Uterus (tissue), 2 donors: ENCODE measurements at regions not wholly inside any gene's neighbourhood (a gene's known extent, or its start where the extent isn't known, plus 50 kb on each side); places are given as distances from the start of the nearest gene placed in this dataset.

Experiments used
- POLR2A ChIP-seq, 2 donors: fragments of 450-650 bp; IDR thresholded peaks; one replicate each; pipeline ENCODE4 v1.6.1; 2016; ENCODE audit warnings: antibody characterized with exemption in 2 of 2, mild to moderate bottlenecking in 1 of 2, moderate library complexity in 1 of 2
- TF ChIP-seq, protein P1 (sequence below), 4 experiments: fragments of 200-600 bp in 2 of 4; fragments of 450-650 bp in 2 of 4; sonication (generic) in 2 of 4; IDR thresholded peaks; one replicate each; pipeline ENCODE4 v1.5.1; 2016 to 2019; ENCODE audit warnings: antibody characterized with exemption in 4 of 4, mild to moderate bottlenecking in 2 of 4, moderate library complexity in 1 of 4

DNA sequence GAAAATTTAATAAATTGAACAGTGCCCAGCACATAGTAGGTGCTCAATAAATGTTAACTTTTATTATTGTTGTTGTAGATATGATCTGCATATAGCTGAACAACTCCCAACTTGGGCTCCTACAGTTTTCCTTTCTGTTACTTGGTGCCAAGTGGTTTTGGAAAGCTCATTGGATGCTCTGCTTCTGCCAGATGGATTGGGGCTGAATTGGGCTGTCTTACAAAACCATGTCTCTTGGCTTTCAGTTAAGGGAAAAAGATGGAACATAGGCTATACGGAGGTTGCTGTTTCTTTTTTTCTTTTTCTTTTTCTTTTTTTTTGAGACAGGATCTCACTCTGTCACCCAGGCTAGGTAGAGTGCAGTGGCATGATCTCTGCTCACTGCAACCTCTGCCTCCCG is 140.7 kb upstream of the PWP1 start:
- TF ChIP-seq, protein P1, sequence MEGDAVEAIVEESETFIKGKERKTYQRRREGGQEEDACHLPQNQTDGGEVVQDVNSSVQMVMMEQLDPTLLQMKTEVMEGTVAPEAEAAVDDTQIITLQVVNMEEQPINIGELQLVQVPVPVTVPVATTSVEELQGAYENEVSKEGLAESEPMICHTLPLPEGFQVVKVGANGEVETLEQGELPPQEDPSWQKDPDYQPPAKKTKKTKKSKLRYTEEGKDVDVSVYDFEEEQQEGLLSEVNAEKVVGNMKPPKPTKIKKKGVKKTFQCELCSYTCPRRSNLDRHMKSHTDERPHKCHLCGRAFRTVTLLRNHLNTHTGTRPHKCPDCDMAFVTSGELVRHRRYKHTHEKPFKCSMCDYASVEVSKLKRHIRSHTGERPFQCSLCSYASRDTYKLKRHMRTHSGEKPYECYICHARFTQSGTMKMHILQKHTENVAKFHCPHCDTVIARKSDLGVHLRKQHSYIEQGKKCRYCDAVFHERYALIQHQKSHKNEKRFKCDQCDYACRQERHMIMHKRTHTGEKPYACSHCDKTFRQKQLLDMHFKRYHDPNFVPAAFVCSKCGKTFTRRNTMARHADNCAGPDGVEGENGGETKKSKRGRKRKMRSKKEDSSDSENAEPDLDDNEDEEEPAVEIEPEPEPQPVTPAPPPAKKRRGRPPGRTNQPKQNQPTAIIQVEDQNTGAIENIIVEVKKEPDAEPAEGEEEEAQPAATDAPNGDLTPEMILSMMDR (IDR thresholded peaks at IDR 0.05): no peak
- no peak for TF ChIP-seq POLR2A (IDR thresholded peaks at IDR 0.05)
